Vagina (tissue), 2 donors: ENCODE measurements at regions not wholly inside any gene's neighbourhood (a gene's known extent, or its start where the extent isn't known, plus 50 kb on each side); places are given as distances from the start of the nearest gene placed in this dataset.

Experiments
- POLR2A ChIP-seq, 2 donors: fragments of 450-650 bp; IDR thresholded peaks; one replicate each; pipeline ENCODE4 v1.6.1; 2017; ENCODE audit warnings: antibody characterized with exemption in 2 of 2, mild to moderate bottlenecking in 2 of 2, moderate library complexity in 2 of 2
- POLR2AphosphoS5 ChIP-seq, 2 donors: sonication (generic); formaldehyde crosslinking; IDR thresholded peaks; one replicate each; pipeline ENCODE4 v1.9.0; 2017; ENCODE audit warnings: antibody characterized with exemption in 2 of 2, mild to moderate bottlenecking in 2 of 2, low read depth in 1 of 2; ENCODE audit not compliant: insufficient read depth in 1 of 2

GRCh38 chr5:160970605-160971191, 118.7 kb upstream of the ATP10B start:
- TF ChIP-seq POLR2AphosphoS5 (IDR thresholded peaks at IDR 0.05; ENCODE audit: insufficient read depth in 1 of 2, low read depth in 1 of 2): no peak
- TF ChIP-seq POLR2A (IDR thresholded peaks at IDR 0.05): no peak
